ENCODE measurements at regions not wholly inside any gene's neighbourhood (a gene's known extent, or its start where the extent isn't known, plus 50 kb on each side); places are given as distances from the start of the nearest gene placed in this dataset.

DNA sequence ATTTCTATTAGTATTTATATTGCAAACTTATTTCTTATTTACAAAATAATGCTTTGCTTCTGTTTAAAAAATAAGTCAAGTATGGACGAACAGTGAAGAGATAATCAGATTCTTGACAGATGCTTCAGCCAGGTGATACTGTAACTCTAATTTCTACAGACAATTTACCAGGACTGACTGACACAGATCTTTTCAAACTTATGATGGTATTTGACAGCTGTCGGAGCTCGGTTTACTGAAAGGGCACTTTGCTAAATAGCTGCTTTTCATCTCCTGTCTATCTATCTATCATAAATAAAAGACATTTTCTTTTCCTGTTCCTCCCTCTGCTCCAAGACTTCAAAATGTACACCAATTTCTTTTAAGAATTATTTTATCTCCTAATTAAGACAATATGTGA, 422.5 kb upstream of the SLC8A1 start:
- TF ChIP-seq CTCF (IDR thresholded peaks at IDR 0.05), result no peak
- intact Hi-C loops (cut with DNase I), result no loop called here
- Histone ChIP-seq H3K9me3 (no peaks in the 10 kb centered on the region), H3K27ac (no peak overlapping the region), H3K27me3 (no peaks in the 10 kb centered on the region), H3K36me3 (no peaks in the 10 kb centered on the region), H3K4me1 (no peaks in the 10 kb centered on the region), H3K4me3 (no peak overlapping the region)
- no peak for FAIRE-seq
- ATAC-seq, result no peak
- no peak for DNase-seq
- WGBS, 2 donors, result 63 to 75% methylated on average over 3 of the region's 3 CpGs

DNA sequence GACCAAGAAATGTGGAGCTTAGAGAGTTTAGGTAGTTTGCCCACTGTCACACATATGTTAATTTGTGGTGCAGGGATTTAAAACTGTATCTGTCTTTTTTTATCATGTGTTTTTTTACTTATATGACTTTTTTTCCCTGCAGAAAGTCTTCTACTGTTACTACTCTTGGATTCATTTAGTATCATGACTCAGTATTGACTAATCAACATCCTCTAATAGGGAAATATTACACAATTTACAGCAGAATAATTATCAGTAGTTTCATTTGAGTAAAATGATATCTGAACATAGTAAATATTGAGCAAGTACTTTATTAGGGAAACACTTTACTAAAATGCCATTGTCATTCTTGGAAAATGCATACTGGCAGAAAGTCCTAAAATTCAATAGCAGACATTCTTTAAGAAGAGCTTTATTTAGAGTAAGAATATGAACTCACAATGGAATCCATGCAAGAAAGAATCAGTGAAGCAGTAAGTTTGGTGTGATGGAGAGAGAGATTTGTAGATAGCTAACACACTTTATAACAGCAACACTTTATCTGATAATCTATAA, 425.9 kb upstream of the SLC8A1 start:
- FAIRE-seq, result no peak
- ATAC-seq, result no peak
- intact Hi-C loops (cut with DNase I), result no loop called here
- DNase-seq, result no peak
- Histone ChIP-seq H3K4me1 (no peaks in the 10 kb centered on the region), H3K27me3 (no peaks in the 10 kb centered on the region), H3K36me3 (no peaks in the 10 kb centered on the region), H3K4me3 (no peak overlapping the region), H3K27ac (no peak overlapping the region), H3K9me3 (no peaks in the 10 kb centered on the region)
- no peak for TF ChIP-seq CTCF (IDR thresholded peaks at IDR 0.05)

DNA sequence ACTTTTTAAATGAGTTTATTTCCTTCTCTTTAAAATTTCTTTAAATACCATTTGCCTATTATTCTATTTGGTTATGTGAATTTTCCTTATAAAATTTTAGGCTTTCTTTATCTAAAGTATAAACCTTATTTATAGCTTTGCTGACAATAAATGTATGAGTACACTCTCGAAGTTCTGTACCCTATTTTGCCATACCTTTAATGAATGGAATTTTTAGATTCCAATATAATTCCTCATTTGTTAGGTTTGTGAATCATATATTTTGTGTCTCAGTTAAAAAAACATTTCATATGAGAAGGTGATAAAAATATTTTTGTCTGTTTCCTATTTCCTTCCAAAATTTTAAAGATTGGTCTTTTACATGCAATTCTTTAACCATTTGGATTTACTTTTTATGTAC, 427.4 kb upstream of the SLC8A1 start:
- intact Hi-C loops (cut with DNase I), result no loop called here
- no peak overlapping the region for H3K4me3 ChIP-seq
- 42 to 66% methylated on average over 1 of the region's 1 CpG for WGBS, 2 donors
- DNase-seq (no peak), ATAC-seq (no peak), FAIRE-seq (no peak)
- no peaks in the 10 kb centered on the region for H3K9me3 ChIP-seq
- no peaks in the 10 kb centered on the region for H3K27me3 ChIP-seq
- TF ChIP-seq CTCF (IDR thresholded peaks at IDR 0.05), result no peak
- no peaks in the 10 kb centered on the region for H3K36me3 ChIP-seq
- no peaks in the 10 kb centered on the region for H3K4me1 ChIP-seq
- H3K27ac ChIP-seq, result no peak overlapping the region

GRCh38 chr2:40886100-40886499, 434.2 kb upstream of the SLC8A1 start:
- no peak overlapping the region for H3K27ac ChIP-seq
- no peak overlapping the region for H3K4me3 ChIP-seq
- H3K36me3 ChIP-seq, result no peaks in the 10 kb centered on the region
- H3K9me3 ChIP-seq, result no peaks in the 10 kb centered on the region
- H3K27me3 ChIP-seq, result no peaks in the 10 kb centered on the region
- FAIRE-seq (no peak), ATAC-seq (no peak), DNase-seq (no peak)
- H3K4me1 ChIP-seq, result no peaks in the 10 kb centered on the region
- intact Hi-C loops (cut with DNase I), result no loop called here
- whole genome bisulfite sequencing, 2 donors, result 71 to 88% methylated on average over 1 of the region's 1 CpG
- TF ChIP-seq CTCF (IDR thresholded peaks at IDR 0.05), result no peak

DNA sequence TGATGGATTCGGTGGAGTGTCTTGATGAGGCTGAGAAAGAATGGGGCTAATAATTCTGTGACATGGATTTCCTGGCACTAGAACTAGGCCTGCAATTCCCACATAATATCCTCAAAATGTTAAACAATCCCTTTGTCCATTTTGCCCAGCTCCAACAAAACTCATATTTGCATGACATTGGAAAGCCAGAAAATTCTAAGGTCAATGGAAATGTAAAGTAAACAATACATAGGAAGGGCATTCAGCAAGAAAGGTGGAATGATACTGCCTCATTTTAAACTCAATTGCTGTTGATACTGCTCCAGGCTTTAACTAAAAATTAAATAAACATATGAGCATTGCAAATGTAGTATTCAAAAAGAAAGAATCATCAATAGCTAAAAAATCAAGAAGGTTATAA, 434.8 kb upstream of the SLC8A1 start:
- intact Hi-C loops (cut with DNase I), result no loop called here
- ATAC-seq (no peak), DNase-seq (no peak), FAIRE-seq (no peak)
- H3K4me1 ChIP-seq, result no peaks in the 10 kb centered on the region
- no peak overlapping the region for H3K27ac ChIP-seq
- WGBS, 2 donors, result 80 to 84% methylated on average over 1 of the region's 1 CpG
- H3K27me3 ChIP-seq, result no peaks in the 10 kb centered on the region
- no peak for TF ChIP-seq CTCF (IDR thresholded peaks at IDR 0.05)
- H3K36me3 ChIP-seq, result no peaks in the 10 kb centered on the region
- no peaks in the 10 kb centered on the region for H3K9me3 ChIP-seq
- H3K4me3 ChIP-seq, result no peak overlapping the region

Data from pancreas (tissue), 10 donors.